ENCODE measurements at regions not wholly inside any gene's neighbourhood (a gene's known extent, or its start where the extent isn't known, plus 50 kb on each side); places are given as distances from the start of the nearest gene placed in this dataset.
"Not testable (repeated sequence)": the region's sequence is repeated elsewhere in the genome, so short reads cannot be mapped to it uniquely, and the experiment has no call there.

DNA sequence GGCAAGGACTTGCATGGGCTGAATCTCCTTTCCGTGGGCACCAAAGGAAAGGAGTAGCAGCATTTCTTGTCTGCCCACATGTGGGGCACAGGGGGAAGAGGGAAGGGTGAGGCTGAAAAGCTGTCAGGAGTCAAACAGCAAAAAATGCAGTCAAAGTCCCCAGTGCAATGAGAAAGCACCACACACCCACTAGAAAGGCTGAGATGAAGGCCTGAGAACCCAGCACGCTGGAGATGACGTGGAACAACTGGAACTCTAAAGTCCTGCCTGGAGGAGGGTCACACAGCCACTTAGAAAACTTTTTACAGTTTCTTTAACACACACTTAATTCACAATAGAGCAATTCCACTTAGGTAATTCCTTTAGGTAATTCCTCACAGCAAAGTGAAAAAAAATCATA, 94.6 kb upstream of the IGFBPL1 start:
- no peak overlapping the region for H3K27ac ChIP-seq
- TF ChIP-seq, protein P1, sequence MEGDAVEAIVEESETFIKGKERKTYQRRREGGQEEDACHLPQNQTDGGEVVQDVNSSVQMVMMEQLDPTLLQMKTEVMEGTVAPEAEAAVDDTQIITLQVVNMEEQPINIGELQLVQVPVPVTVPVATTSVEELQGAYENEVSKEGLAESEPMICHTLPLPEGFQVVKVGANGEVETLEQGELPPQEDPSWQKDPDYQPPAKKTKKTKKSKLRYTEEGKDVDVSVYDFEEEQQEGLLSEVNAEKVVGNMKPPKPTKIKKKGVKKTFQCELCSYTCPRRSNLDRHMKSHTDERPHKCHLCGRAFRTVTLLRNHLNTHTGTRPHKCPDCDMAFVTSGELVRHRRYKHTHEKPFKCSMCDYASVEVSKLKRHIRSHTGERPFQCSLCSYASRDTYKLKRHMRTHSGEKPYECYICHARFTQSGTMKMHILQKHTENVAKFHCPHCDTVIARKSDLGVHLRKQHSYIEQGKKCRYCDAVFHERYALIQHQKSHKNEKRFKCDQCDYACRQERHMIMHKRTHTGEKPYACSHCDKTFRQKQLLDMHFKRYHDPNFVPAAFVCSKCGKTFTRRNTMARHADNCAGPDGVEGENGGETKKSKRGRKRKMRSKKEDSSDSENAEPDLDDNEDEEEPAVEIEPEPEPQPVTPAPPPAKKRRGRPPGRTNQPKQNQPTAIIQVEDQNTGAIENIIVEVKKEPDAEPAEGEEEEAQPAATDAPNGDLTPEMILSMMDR (IDR thresholded peaks at IDR 0.05) = no peak
- intact Hi-C loops (cut with DNase I) = no loop called here

GRCh38 chr9:38516273-38516672, 92.0 kb upstream of the IGFBPL1 start:
- WGBS, 2 donors = 67 to 72% methylated on average over 3 of the region's 3 CpGs
- DNase-seq; ATAC-seq; H3K27me3 ChIP-seq; H3K4me3 ChIP-seq; intact Hi-C loops (cut with DNase I); H3K4me1 ChIP-seq; H3K36me3 ChIP-seq; H3K9me3 ChIP-seq; H3K27ac ChIP-seq: not testable (repeated sequence)

More for the DNA sequence above, 94.6 kb upstream of the IGFBPL1 start:
- Histone ChIP-seq H3K9me3 (no peaks in the 10 kb centered on the region), H3K4me3 (no peak overlapping the region), H3K27me3 (peaks cover 0 to 11% (median 0%) of the 10 kb centered on the region in 7 donors), H3K4me1 (no peaks in the 10 kb centered on the region), H3K36me3 (no peaks in the 10 kb centered on the region)
- ATAC-seq (no peak), DNase-seq (no peak)
- 71 to 73% methylated on average over 3 of the region's 3 CpGs for WGBS, 2 donors

GRCh38 chr9:38515055-38515454, 90.8 kb upstream of the IGFBPL1 start:
- WGBS, 2 donors = 58 to 59% methylated on average over 3 of the region's 3 CpGs
- H3K36me3 ChIP-seq; ATAC-seq; H3K4me3 ChIP-seq; H3K27me3 ChIP-seq; DNase-seq; H3K9me3 ChIP-seq; H3K4me1 ChIP-seq; H3K27ac ChIP-seq; intact Hi-C loops (cut with DNase I): not testable (repeated sequence)

DNA sequence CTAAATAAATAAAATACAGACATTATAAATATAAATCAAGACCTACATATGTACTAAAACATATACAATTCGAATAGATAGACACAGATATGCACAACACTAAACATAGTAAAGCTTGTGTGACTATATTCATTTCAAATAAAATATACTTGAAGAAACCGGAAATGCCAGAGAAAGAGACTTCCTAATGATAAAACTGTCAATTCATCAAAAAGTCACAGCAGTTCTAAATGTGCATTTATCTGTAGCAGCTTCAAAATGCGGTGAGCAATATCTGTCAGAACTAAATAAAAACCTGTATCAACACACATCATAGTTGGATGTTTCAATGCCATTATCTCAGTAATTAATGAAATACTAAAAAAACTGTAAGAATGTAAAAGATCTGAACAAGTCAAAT, 86.1 kb upstream of the IGFBPL1 start:
- intact Hi-C loops (cut with DNase I); H3K27me3 ChIP-seq; H3K9me3 ChIP-seq; H3K27ac ChIP-seq; H3K36me3 ChIP-seq; DNase-seq; H3K4me3 ChIP-seq; H3K4me1 ChIP-seq; ATAC-seq: not testable (repeated sequence)
- 64 to 67% methylated on average over 3 of the region's 3 CpGs for WGBS, 2 donors

DNA sequence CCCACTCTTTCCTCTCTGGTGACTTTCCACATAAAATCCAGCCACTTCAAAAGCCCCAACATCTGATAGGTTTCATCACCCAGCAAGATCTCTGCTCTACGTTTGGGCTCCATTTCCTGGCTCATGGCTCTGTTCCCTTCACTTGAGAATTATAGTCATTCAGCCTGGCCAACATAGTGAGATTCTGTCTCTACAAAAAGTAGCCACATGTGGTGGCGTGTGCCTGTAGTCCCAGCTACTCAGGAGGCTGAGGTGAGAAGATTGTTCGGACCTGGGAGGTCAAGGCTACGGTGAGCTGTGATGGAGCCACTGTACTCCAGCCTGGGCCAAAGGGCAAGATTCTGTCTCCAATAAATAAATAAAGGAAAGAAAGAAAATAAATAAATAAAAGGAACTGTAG, 83.3 kb upstream of the IGFBPL1 start:
- Histone ChIP-seq H3K4me3 (no peak overlapping the region), H3K27ac (no peak overlapping the region), H3K9me3 (no peaks in the 10 kb centered on the region), H3K27me3 (no peaks in the 10 kb centered on the region), H3K4me1 (no peaks in the 10 kb centered on the region), H3K36me3 (no peaks in the 10 kb centered on the region)
- 79 to 80% methylated on average over 4 of the region's 4 CpGs for WGBS, 2 donors
- no peak for DNase-seq
- ATAC-seq = no peak
- intact Hi-C loops (cut with DNase I) = no loop called here
- TF ChIP-seq, protein P1 (IDR thresholded peaks at IDR 0.05) = no peak

DNA sequence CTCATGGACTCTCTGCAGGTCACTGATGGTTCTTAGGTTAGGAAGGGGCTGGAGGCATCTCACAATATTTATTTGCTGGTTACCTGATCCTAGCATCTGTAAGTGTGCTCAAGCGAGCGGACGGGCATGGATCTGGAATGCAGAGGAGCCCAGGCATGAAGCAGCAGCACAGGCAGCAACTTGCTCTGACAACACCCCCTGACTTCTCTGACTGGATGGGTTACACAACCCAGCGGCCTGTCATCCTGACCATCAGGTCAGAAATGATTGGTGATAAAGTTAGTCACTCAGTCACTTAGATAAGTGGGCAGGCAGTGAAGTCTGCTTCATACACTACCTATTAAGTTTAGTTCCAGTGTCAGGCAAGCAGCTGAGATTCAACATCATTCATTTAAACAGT, 75.9 kb upstream of the IGFBPL1 start:
- H3K4me1 ChIP-seq; H3K9me3 ChIP-seq; H3K27ac ChIP-seq; H3K36me3 ChIP-seq; ATAC-seq; H3K4me3 ChIP-seq; intact Hi-C loops (cut with DNase I); DNase-seq; H3K27me3 ChIP-seq: not testable (repeated sequence)
- WGBS, 2 donors = 65 to 72% methylated on average over 4 of the region's 4 CpGs

GRCh38 chr9:38498551-38498950, 74.3 kb upstream of the IGFBPL1 start:
- H3K4me1 ChIP-seq; H3K27me3 ChIP-seq; ATAC-seq; DNase-seq; H3K36me3 ChIP-seq; H3K4me3 ChIP-seq; H3K9me3 ChIP-seq; intact Hi-C loops (cut with DNase I); H3K27ac ChIP-seq: not testable (repeated sequence)
- 45 to 78% methylated on average over 2 of the region's 2 CpGs for WGBS, 2 donors
